Gastroesophageal sphincter (tissue), 3 donors: ENCODE measurements at regions not wholly inside any gene's neighbourhood (a gene's known extent, or its start where the extent isn't known, plus 50 kb on each side); places are given as distances from the start of the nearest gene placed in this dataset.

Experiments used
- EP300 ChIP-seq: sonication (generic); formaldehyde crosslinking; IDR thresholded peaks from one replicate; pipeline ENCODE4 v1.6.1; 2017; ENCODE audit warnings: antibody characterized with exemption, mild to moderate bottlenecking
- TF ChIP-seq, protein P1 (sequence below), 4 experiments: fragments of 200-600 bp in 2 of 4; fragments of 450-650 bp in 2 of 4; sonication (generic) in 1 of 4; IDR thresholded peaks; one replicate each; pipeline ENCODE4 v1.5.1; 2017 to 2019; ENCODE audit warnings: antibody characterized with exemption in 4 of 4, mild to moderate bottlenecking in 2 of 4, moderate library complexity in 2 of 4

DNA sequence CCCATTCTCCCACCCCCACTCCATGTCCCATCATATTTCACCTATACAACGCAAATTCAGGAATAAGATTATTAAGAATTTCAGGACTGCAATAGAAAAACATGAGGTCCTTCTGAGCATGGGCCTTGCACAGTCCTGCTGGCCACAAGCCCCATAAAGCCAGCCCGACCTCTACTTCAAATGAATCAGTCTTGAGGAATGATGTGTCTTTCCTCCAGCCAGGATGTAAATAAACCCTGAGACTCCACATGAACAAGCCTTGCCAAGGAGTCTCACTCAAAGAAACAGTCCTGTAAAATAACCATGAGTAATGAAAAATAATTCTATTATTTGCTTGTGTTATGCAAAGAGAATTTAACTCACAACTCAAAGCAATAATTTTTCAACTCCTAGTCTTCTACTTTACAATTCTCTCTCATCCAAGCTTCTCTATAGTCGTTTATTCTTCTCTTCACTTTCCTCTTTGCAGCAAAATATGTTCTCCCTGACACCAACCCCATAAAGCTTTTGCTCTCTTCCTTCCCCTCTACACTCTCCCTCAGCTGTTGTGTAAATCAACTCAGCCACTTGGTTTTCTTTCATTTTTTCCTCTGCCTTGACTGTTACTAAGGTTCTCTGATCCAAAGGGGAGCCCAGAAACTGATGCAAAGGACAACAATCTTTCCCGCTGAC is 140.1 kb upstream of the MOCS2 start:
- TF ChIP-seq, protein P1, sequence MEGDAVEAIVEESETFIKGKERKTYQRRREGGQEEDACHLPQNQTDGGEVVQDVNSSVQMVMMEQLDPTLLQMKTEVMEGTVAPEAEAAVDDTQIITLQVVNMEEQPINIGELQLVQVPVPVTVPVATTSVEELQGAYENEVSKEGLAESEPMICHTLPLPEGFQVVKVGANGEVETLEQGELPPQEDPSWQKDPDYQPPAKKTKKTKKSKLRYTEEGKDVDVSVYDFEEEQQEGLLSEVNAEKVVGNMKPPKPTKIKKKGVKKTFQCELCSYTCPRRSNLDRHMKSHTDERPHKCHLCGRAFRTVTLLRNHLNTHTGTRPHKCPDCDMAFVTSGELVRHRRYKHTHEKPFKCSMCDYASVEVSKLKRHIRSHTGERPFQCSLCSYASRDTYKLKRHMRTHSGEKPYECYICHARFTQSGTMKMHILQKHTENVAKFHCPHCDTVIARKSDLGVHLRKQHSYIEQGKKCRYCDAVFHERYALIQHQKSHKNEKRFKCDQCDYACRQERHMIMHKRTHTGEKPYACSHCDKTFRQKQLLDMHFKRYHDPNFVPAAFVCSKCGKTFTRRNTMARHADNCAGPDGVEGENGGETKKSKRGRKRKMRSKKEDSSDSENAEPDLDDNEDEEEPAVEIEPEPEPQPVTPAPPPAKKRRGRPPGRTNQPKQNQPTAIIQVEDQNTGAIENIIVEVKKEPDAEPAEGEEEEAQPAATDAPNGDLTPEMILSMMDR (IDR thresholded peaks at IDR 0.05) = no peak
- no peak for TF ChIP-seq EP300
